ENCODE measurements at regions not wholly inside any gene's neighbourhood (a gene's known extent, or its start where the extent isn't known, plus 50 kb on each side); places are given as distances from the start of the nearest gene placed in this dataset.

- no peak for TF ChIP-seq CTCF (conservative IDR thresholded peaks at IDR 0.05 in 1 of 2, IDR thresholded peaks at IDR 0.05 in 1 of 2; ENCODE audit: low read depth in 1 of 2, low read length in 2 of 2)
- no peak for TF ChIP-seq EZH2 (IDR thresholded peaks at IDR 0.05; ENCODE audit: low read length, missing control alignments)
Observed at GRCh38 chr7:156038345-156038744, 226.1 kb upstream of the SHH start.
